Skeletal muscle cell (primary cell): ENCODE measurements at regions not wholly inside any gene's neighbourhood (a gene's known extent, or its start where the extent isn't known, plus 50 kb on each side); places are given as distances from the start of the nearest gene placed in this dataset.
"Not testable (repeated sequence)": the region's sequence is repeated elsewhere in the genome, so short reads cannot be mapped to it uniquely, and the experiment has no call there.

Experiments
- DNase-seq: peaks from one replicate; pipeline ENCODE4 v3.0.0-alpha.2; 2010; ENCODE audit warnings: low read depth
- H3K4me3 ChIP-seq: 2 replicates; pipeline ENCODE4 v1.5.1; 2011; ENCODE audit warnings: low read depth, mild to moderate bottlenecking, control low read depth, low read length, moderate library complexity

- H3K4me3 ChIP-seq, DNase-seq: not testable (repeated sequence)
Observed at GRCh38 chr5:114844711-114845110, 325.0 kb downstream of the TRIM36 start.

GRCh38 chr5:114839360-114839759 lies 330.3 kb downstream of the TRIM36 start:
- no peak overlapping the region for H3K4me3 ChIP-seq
- no peak for DNase-seq

- no peak for DNase-seq
- no peak overlapping the region for H3K4me3 ChIP-seq
Observed at GRCh38 chr5:114838937-114839336, 330.8 kb downstream of the TRIM36 start.

- DNase-seq, result no peak
- no peak overlapping the region for H3K4me3 ChIP-seq
Observed at GRCh38 chr5:114830114-114830513, 339.6 kb downstream of the TRIM36 start.

- no peak for DNase-seq
- H3K4me3 ChIP-seq, result no peak overlapping the region
Observed at GRCh38 chr5:114822863-114823262, 346.8 kb downstream of the TRIM36 start.

GRCh38 chr5:114822436-114822835 lies 347.3 kb downstream of the TRIM36 start:
- DNase-seq, result no peak
- no peak overlapping the region for H3K4me3 ChIP-seq

- DNase-seq, result no peak
- H3K4me3 ChIP-seq, result no peak overlapping the region
Observed at GRCh38 chr5:114790403-114790792, 379.3 kb downstream of the TRIM36 start.

- H3K4me3 ChIP-seq, result no peak overlapping the region
- no peak for DNase-seq
Observed at GRCh38 chr5:114789773-114790402, 379.8 kb downstream of the TRIM36 start.

GRCh38 chr5:114782869-114783268 lies 386.8 kb downstream of the TRIM36 start:
- no peak for DNase-seq
- H3K4me3 ChIP-seq, result no peak overlapping the region

GRCh38 chr5:114782177-114782576 lies 387.5 kb downstream of the TRIM36 start:
- no peak overlapping the region for H3K4me3 ChIP-seq
- no peak for DNase-seq

GRCh38 chr5:114780290-114780689 lies 389.4 kb downstream of the TRIM36 start:
- DNase-seq, result no peak
- H3K4me3 ChIP-seq, result no peak overlapping the region

- no peak overlapping the region for H3K4me3 ChIP-seq
- no peak for DNase-seq
Observed at GRCh38 chr5:114744406-114744805, 382.5 kb downstream of the KCNN2 start.

GRCh38 chr5:114734238-114734637 lies 372.4 kb downstream of the KCNN2 start:
- no peak overlapping the region for H3K4me3 ChIP-seq
- DNase-seq, result no peak

GRCh38 chr5:114729986-114730385 lies 368.1 kb downstream of the KCNN2 start:
- H3K4me3 ChIP-seq, result no peak overlapping the region

GRCh38 chr5:114727358-114727757 lies 365.5 kb downstream of the KCNN2 start:
- no peak overlapping the region for H3K4me3 ChIP-seq
- DNase-seq, result no peak

More at GRCh38 chr5:114729986-114730385, 368.1 kb downstream of the KCNN2 start:
- no peak for DNase-seq

GRCh38 chr5:114726131-114726530 lies 364.3 kb downstream of the KCNN2 start:
- DNase-seq, result no peak
- no peak overlapping the region for H3K4me3 ChIP-seq

- no peak overlapping the region for H3K4me3 ChIP-seq
- DNase-seq, result no peak
Observed at GRCh38 chr5:114719268-114719667, 357.4 kb downstream of the KCNN2 start.

GRCh38 chr5:114716955-114717354 lies 355.1 kb downstream of the KCNN2 start:
- no peak overlapping the region for H3K4me3 ChIP-seq
- DNase-seq, result no peak

GRCh38 chr5:114704225-114704893 lies 342.5 kb downstream of the KCNN2 start:
- H3K4me3 ChIP-seq, DNase-seq: not testable (repeated sequence)

- no peak for DNase-seq
- no peak overlapping the region for H3K4me3 ChIP-seq
Observed at GRCh38 chr5:114702731-114703130, 340.9 kb downstream of the KCNN2 start.

GRCh38 chr5:114702136-114702535 lies 340.3 kb downstream of the KCNN2 start:
- no peak for DNase-seq
- H3K4me3 ChIP-seq, result no peak overlapping the region
